NB4 (cell line): ENCODE measurements at regions not wholly inside any gene's neighbourhood (a gene's known extent, or its start where the extent isn't known, plus 50 kb on each side); places are given as distances from the start of the nearest gene placed in this dataset.

Experiments
- DNase-seq: peaks from one replicate; pipeline ENCODE4 v3.0.0; 2010; ENCODE audit warnings: low read depth
- H3K4me3 ChIP-seq: one replicate; pipeline ENCODE4 v1.5.1; 2011; ENCODE audit warnings: mild to moderate bottlenecking, low read depth, low read length, moderate library complexity
- MYC ChIP-seq: IDR thresholded peaks from 2 replicates; pipeline ENCODE4 v1.6.1; 2011; ENCODE audit warnings: low read depth, low read length
- POLR2A ChIP-seq: IDR thresholded peaks from 2 replicates; pipeline ENCODE4 v1.6.1; 2011; ENCODE audit warnings: mild to moderate bottlenecking; ENCODE audit not compliant: insufficient read length; ENCODE audit errors: extremely low read depth
- TF ChIP-seq, protein P1 (sequence below): IDR thresholded peaks from one replicate; pipeline ENCODE4 v1.5.1; 2012; ENCODE audit warnings: low read depth, low read length
- TF ChIP-seq, protein P2 (sequence below): IDR thresholded peaks from 2 replicates; pipeline ENCODE4 v1.6.1; 2011; ENCODE audit warnings: low read depth, low read length

DNA sequence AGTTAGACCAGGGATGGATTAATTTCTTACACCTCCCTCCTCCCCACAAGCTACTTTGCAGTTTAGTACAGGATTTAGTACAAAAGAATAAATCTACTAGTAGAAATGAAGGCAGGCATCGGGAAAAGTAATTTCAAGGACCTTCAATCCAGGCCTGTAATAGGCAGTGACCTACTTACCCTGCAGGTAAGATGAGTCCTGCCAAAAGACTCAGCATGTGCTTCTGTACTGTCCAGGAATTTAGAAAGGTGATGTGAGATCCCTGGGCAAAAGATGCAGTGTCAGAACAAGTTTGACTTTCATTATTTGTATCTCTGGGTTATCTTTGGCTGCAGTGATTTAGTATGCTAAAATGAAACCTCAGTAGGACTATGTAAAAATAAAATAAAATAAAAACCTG is 403.0 kb downstream of the NOVA1 start:
- H3K4me3 ChIP-seq, result no peak overlapping the region
- DNase-seq, result no peak
- TF ChIP-seq MYC, result no peak
- TF ChIP-seq, protein P1, sequence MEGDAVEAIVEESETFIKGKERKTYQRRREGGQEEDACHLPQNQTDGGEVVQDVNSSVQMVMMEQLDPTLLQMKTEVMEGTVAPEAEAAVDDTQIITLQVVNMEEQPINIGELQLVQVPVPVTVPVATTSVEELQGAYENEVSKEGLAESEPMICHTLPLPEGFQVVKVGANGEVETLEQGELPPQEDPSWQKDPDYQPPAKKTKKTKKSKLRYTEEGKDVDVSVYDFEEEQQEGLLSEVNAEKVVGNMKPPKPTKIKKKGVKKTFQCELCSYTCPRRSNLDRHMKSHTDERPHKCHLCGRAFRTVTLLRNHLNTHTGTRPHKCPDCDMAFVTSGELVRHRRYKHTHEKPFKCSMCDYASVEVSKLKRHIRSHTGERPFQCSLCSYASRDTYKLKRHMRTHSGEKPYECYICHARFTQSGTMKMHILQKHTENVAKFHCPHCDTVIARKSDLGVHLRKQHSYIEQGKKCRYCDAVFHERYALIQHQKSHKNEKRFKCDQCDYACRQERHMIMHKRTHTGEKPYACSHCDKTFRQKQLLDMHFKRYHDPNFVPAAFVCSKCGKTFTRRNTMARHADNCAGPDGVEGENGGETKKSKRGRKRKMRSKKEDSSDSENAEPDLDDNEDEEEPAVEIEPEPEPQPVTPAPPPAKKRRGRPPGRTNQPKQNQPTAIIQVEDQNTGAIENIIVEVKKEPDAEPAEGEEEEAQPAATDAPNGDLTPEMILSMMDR, result no peak
- TF ChIP-seq POLR2A, result no peak

DNA sequence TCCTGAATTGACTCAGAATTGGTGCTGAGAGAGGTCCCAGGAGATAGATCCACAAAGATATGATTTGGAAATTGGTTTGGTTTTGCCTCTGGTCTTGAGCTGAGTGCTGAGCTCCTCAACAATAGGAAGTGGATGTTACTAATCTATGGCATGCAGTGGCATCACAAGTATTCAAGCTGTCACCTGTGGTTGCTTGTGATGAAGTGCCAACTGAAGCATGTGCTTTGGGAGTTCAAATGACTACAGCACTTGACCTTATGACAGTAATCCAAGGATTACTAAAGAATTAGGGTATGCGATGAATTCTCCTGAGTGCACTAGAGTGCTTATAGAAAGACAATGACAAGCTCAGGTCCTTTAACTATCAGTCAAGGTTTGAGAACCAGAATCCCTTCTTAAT is 406.2 kb downstream of the NOVA1 start:
- DNase-seq, result no peak
- TF ChIP-seq, protein P2, sequence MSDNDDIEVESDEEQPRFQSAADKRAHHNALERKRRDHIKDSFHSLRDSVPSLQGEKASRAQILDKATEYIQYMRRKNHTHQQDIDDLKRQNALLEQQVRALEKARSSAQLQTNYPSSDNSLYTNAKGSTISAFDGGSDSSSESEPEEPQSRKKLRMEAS, result no peak
- no peak for TF ChIP-seq POLR2A
- no peak for TF ChIP-seq MYC
- TF ChIP-seq, protein P1, result no peak
- no peak overlapping the region for H3K4me3 ChIP-seq

DNA sequence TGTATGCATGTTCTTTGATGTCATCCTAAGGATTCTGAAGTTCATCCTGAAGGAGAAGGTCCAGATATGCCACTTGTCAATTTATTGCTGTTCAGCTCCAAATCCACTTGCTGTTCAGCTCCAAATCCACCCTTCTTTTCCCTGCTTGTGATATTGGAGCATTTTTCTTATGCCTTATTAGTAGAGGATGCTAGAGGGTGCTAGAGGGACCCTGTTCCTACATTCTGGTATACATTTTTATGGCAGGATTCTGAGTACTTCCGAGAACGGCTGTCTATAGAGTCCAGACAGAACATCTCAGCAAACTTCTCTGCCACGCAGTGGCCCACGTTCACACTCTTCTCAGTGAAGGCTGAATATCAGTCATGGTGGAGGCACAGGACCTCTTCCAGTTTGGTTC is 406.7 kb downstream of the NOVA1 start:
- no peak overlapping the region for H3K4me3 ChIP-seq
- TF ChIP-seq, protein P1, result no peak
- TF ChIP-seq, protein P2, result no peak
- TF ChIP-seq MYC, result no peak
- no peak for TF ChIP-seq POLR2A
- DNase-seq, result no peak

DNA sequence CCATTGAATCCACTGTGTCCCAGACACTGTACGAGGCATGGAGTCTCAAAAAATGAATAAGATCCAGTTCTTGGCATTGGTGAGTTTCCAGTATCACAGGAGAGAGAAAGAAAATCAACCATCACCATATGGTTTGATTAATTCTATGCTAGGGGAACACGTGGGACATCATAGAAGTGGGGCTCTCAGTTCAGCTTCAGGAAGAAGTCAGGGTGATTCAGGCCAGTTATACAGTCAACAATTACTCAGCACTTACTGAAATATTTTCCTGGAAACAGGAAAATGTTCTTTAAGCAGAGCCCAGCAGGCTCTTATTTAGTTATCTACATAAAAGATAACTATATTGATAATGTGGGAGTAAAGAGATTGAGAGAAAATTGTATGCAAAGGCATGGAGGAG is 407.2 kb downstream of the NOVA1 start:
- no peak for DNase-seq
- H3K4me3 ChIP-seq, result no peak overlapping the region
- no peak for TF ChIP-seq MYC
- TF ChIP-seq, protein P1, result no peak
- TF ChIP-seq, protein P2, result no peak
- TF ChIP-seq POLR2A, result no peak

DNA sequence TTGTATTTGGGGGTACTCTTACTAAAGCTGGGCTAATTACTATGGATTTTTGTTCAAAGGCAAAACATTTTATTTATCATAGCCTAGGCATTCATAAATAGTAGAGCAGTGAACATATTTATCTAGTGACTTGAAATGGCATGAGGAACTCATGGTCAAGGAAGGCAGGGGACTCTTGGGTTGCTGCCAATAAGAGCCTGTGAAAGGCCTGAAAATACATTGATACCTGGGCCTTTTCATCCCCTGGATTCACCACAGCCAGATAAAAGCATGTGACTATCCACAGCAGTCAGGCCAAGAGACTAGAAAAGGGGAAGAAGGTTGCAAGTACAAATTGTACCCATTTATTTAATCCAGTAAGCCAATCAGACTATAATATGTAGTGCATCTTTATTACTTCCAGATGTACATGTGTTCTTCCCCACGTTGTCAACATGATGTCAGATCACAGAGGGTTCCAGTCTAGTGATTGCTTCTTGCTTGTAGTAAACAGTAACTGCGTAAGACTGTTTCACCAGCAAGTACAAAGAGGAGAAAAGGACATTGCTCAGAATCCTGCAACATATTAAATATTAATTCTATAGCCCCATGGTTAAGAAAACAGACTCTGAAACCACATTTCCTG is 409.7 kb downstream of the NOVA1 start:
- no peak for DNase-seq

More for the DNA sequence above, 409.7 kb downstream of the NOVA1 start:
- H3K4me3 ChIP-seq, result no peak overlapping the region
- TF ChIP-seq MYC (no peak), POLR2A (no peak)
- TF ChIP-seq, protein P1, result no peak
- TF ChIP-seq, protein P2, result no peak
